ENCODE measurements at regions not wholly inside any gene's neighbourhood (a gene's known extent, or its start where the extent isn't known, plus 50 kb on each side); places are given as distances from the start of the nearest gene placed in this dataset.

DNA sequence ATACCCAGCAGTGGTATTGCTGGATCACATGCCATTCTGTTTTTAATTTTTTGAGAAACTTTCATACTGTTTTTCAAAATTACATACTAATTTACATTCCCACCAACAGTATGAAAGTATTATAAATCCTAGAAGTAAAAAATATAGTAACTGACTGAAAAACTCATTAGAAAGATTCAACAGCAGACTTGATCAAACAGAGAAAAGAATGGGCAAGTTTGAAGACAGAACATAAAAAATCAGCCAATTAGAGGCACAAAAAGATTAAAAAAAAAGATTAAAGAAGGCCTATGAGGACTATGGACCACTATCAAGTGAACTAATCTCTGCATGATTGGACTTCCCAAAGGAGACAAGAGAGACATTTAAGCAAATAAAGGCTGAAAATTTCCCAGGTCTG, 144.0 kb upstream of the GRIK2 start:
- POLR2A ChIA-PET, result no interaction called here
- H3K4me3 ChIP-seq (ENCODE audit: low read depth, low read length, poor library complexity, severe bottlenecking), result no peak overlapping the region
- H3K9me2 ChIP-seq (ENCODE audit: insufficient read depth, low read length), result no peaks in the 10 kb centered on the region
- no peak overlapping the region for H3K4me2 ChIP-seq (ENCODE audit: low read length)
- DNase-seq (ENCODE audit: low spot score), result no peak
- BruUV-seq (replicated peaks), result no TSS peak
- CTCF ChIA-PET (ENCODE audit: unreplicated experiment), result no interaction called here
- H3K36me3 ChIP-seq (ENCODE audit: insufficient read depth, low read length), result no peaks in the 10 kb centered on the region
- H3K27ac ChIP-seq (ENCODE audit: low read depth, low read length, poor library complexity, severe bottlenecking), result no peak overlapping the region
- H3K9me3 ChIP-seq (ENCODE audit: low read length), result peaks cover 9% of the 10 kb centered on the region; the same call in 1 of the 2 replicates
- TF ChIP-seq CTCF (conservative IDR thresholded peaks at IDR 0.05; ENCODE audit: low read length), result no peak
- no peak overlapping the region for H2AFZ ChIP-seq (ENCODE audit: low read length)
- H3K79me2 ChIP-seq (ENCODE audit: insufficient read depth, low read depth, low read length), result no peaks in the 10 kb centered on the region
- intact Hi-C loops (cut with micrococcal nuclease; ENCODE audit: unreplicated experiment), result no loop called here
- H3K4me1 ChIP-seq (ENCODE audit: insufficient read depth, low read length, poor library complexity, severe bottlenecking), result no peaks in the 10 kb centered on the region
- no peaks in the 10 kb centered on the region for H4K20me1 ChIP-seq (ENCODE audit: insufficient read depth, low read length)

DNA sequence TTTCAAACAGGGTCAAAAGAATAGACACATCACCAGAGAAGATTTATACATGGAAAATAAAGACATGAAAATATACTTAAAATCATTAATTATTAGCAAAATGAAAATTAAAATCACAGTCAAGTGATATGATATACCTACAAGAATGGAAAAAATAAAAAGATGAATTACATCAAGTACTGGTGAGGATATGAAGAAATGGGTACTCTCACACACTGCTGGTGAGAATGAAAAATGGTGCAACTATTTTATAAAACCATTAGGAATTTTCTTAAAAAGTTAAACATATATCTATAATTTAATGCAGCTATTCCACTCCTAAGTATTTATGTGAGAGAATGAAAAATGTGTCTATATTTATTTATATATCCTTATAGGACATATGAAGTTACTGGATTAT, 136.3 kb upstream of the GRIK2 start:
- BruUV-seq (replicated peaks), result no TSS peak
- no peak for TF ChIP-seq EZH2phosphoT487 (IDR thresholded peaks at IDR 0.05; ENCODE audit: borderline replicate concordance, low read depth, low read length)
- no peak for TF ChIP-seq CTCF (conservative IDR thresholded peaks at IDR 0.05; ENCODE audit: low read length)
- no peak overlapping the region for H3K27ac ChIP-seq (ENCODE audit: low read depth, low read length, poor library complexity, severe bottlenecking)
- intact Hi-C loops (cut with micrococcal nuclease; ENCODE audit: unreplicated experiment), result no loop called here
- no peaks in the 10 kb centered on the region for H3K9me2 ChIP-seq (ENCODE audit: insufficient read depth, low read length)
- 0 out of 2 replicates have a peak, but pooled peaks cover 8% of the 10 kb centered on the region for H3K9me3 ChIP-seq (ENCODE audit: low read length)
- ChIA-PET CTCF (ENCODE audit: unreplicated experiment) (no interaction called here), POLR2A (interaction anchor here (0.7 kb wide), 1 partner anchor 24 kb away, joined by 3 read pairs; no protein-coding TSS in a partner anchor)
- H3K4me3 ChIP-seq (ENCODE audit: low read depth, low read length, poor library complexity, severe bottlenecking), result no peak overlapping the region
- H3K79me2 ChIP-seq (ENCODE audit: insufficient read depth, low read depth, low read length), result no peaks in the 10 kb centered on the region
- no peak for DNase-seq (ENCODE audit: low spot score)
- no peak overlapping the region for H3K4me2 ChIP-seq (ENCODE audit: low read length)
- no peak overlapping the region for H2AFZ ChIP-seq (ENCODE audit: low read length)
- no peaks in the 10 kb centered on the region for H3K36me3 ChIP-seq (ENCODE audit: insufficient read depth, low read length)
- H4K20me1 ChIP-seq (ENCODE audit: insufficient read depth, low read length), result no peaks in the 10 kb centered on the region
- no peaks in the 10 kb centered on the region for H3K4me1 ChIP-seq (ENCODE audit: insufficient read depth, low read length, poor library complexity, severe bottlenecking)

- DNase-seq (ENCODE audit: low spot score), result no peak
- Histone ChIP-seq H4K20me1 (ENCODE audit: insufficient read depth, low read length) (no peaks in the 10 kb centered on the region), H3K36me3 (ENCODE audit: insufficient read depth, low read length) (no peaks in the 10 kb centered on the region), H2AFZ (ENCODE audit: low read length) (no peak overlapping the region), H3K9me2 (ENCODE audit: insufficient read depth, low read length) (no peaks in the 10 kb centered on the region), H3K27ac (ENCODE audit: low read depth, low read length, poor library complexity, severe bottlenecking) (no peak overlapping the region), H3K9me3 (ENCODE audit: low read length) (0 out of 2 replicates have a peak, but pooled peaks cover 8% of the 10 kb centered on the region), H3K79me2 (ENCODE audit: insufficient read depth, low read depth, low read length) (no peaks in the 10 kb centered on the region), H3K4me2 (ENCODE audit: low read length) (no peak overlapping the region), H3K4me3 (ENCODE audit: low read depth, low read length, poor library complexity, severe bottlenecking) (no peak overlapping the region), H3K4me1 (ENCODE audit: insufficient read depth, low read length, poor library complexity, severe bottlenecking) (no peaks in the 10 kb centered on the region)
- TF ChIP-seq CTCF (conservative IDR thresholded peaks at IDR 0.05; ENCODE audit: low read length), result no peak
- TF ChIP-seq EZH2phosphoT487 (IDR thresholded peaks at IDR 0.05; ENCODE audit: borderline replicate concordance, low read depth, low read length), result no peak
- intact Hi-C loops (cut with micrococcal nuclease; ENCODE audit: unreplicated experiment), result no loop called here
- no TSS peak for BruUV-seq (replicated peaks)
- ChIA-PET POLR2A (no interaction called here), CTCF (ENCODE audit: unreplicated experiment) (no interaction called here)
Measured at GRCh38 chr6:101259505-101259904, 134.0 kb upstream of the GRIK2 start.

Measured in OCI-LY7 (cell line).